Heart left ventricle (tissue), 16 donors: ENCODE measurements at regions not wholly inside any gene's neighbourhood (a gene's known extent, or its start where the extent isn't known, plus 50 kb on each side); places are given as distances from the start of the nearest gene placed in this dataset.
"Not testable (repeated sequence)": the region's sequence is repeated elsewhere in the genome, so short reads cannot be mapped to it uniquely, and the experiment has no call there.

Source experiments
- ATAC-seq, 4 donors: fragments of 200-7000 bp; cut with Tn5 transposase; one replicate each; pipeline ENCODE4 v1.9.1; 2020 to 2022; ENCODE audit warnings: moderate library complexity in 4 of 4, mild to moderate bottlenecking in 3 of 4, moderate number of reproducible peaks in 1 of 4
- DNase-seq, 5 donors: peaks; one replicate each; pipeline ENCODE4 v3.0.0-alpha.2; 2020
- H3K27ac ChIP-seq, 12 donors: fragments of 200-600 bp; sonication (generic) in 4 of 12; one replicate each; pipeline versions ENCODE4 v1.5.0 to v1.8.0; 2016 to 2022; ENCODE audit warnings: mild to moderate bottlenecking in 2 of 12
- H3K27me3 ChIP-seq, 9 donors: fragments of 200-600 bp; sonication (generic) in 2 of 9; one replicate each; pipeline versions ENCODE4 v1.5.1 to v1.8.0; 2016 to 2022; ENCODE audit warnings: mild to moderate bottlenecking in 3 of 9
- H3K36me3 ChIP-seq, 9 donors: fragments of 200-600 bp; sonication (generic) in 2 of 9; one replicate each; pipeline versions ENCODE4 v1.5.0 to v1.8.0; 2018 to 2022; ENCODE audit warnings: mild to moderate bottlenecking in 2 of 9
- H3K4me1 ChIP-seq, 12 donors: fragments of 200-600 bp; sonication (generic) in 4 of 12; one replicate each; pipeline versions ENCODE4 v1.5.0 to v1.8.0; 2016 to 2022; ENCODE audit warnings: mild to moderate bottlenecking in 3 of 12
- H3K4me3 ChIP-seq, 12 donors: fragments of 200-600 bp; sonication (generic) in 4 of 12; one replicate each; pipeline versions ENCODE4 v1.5.0 to v1.8.0; 2017 to 2022; ENCODE audit warnings: mild to moderate bottlenecking in 9 of 12, moderate library complexity in 4 of 12
- H3K9me3 ChIP-seq, 12 donors: fragments of 200-600 bp; sonication (generic) in 4 of 12; one replicate each; pipeline versions ENCODE4 v1.5.0 to v1.8.0; 2016 to 2022; ENCODE audit warnings: mild to moderate bottlenecking in 1 of 12
- CTCF ChIP-seq, 12 donors: fragments of 200-600 bp; sonication (generic) in 4 of 12; IDR thresholded peaks; one replicate each; pipeline versions ENCODE4 v1.5.0 to v1.8.0; 2018 to 2022; ENCODE audit warnings: antibody characterized with exemption in 12 of 12, mild to moderate bottlenecking in 5 of 12
- POLR2A ChIP-seq, 2 donors: fragments of 450-650 bp; IDR thresholded peaks; one replicate each; pipeline ENCODE4 v1.6.1; 2017; ENCODE audit warnings: antibody characterized with exemption in 2 of 2, mild to moderate bottlenecking in 2 of 2, moderate library complexity in 2 of 2
- WGBS, 4 donors: extraction: QIAGEN DNeasy Blood & Tissue Kit in 2 of 4; methylation state at CpG; one replicate each; pipeline versions ENCODE4 v1.1.5 to v1.1.7; 2013 to 2018; 5-methylcytosine and 5-hydroxymethylcytosine counted together
- intact Hi-C, 10 donors: fragments of 100-400 bp; cut with DNase I; formaldehyde crosslinking; loops; one replicate each; pipeline versions ENCODE4 v1.11.1 to v1.14.2; 2022
- donor health status: ischemic (EF 13 %, LVEDD 7.1; RV severe dilation, severe dysfunction).
- donor health status: healthy with polysubstance abuse.
- donor health status: DM: no; HTN: yes; CAD: no.
- donor health status: DM: no; HTN: no; CAD: no.
- donor health status: ischemic (EF 25% LVEDD 6.9; RV normal size, moderate dysfunction).
- donor health status: ischemic (EF 25% LVEDD 5.7; RV mildly dilated, moderate dysfunction).
- donor health status: healthy.
- donor health status: DM: yes; HTN: yes; CAD: no.
- donor health status: ischemic (EF 35%, LVEDD 5.7; RV mildly dilated, moderate dysfunction).
- donor health status: nonischemic (EF 11% LVEDD 7.7; RV severe dilation, severe dysfunction).
- donor health status: DM: yes; HTN: yes; CAD: no.
- donor health status: PGD.
- donor health status: ischemic (EF 29% LVEDD 5.4; RV normal size, mild dysfunction).
- donor health status: nonischemic (EF 23%, LVEDD 6.1; RV moderate dilation, normal function).

- Histone ChIP-seq H3K4me3 (no peak overlapping the region), H3K27ac (no peak overlapping the region), H3K9me3 (peaks cover 0 to 12% (median 2%) of the 10 kb centered on the region in 12 donors), H3K27me3 (peaks cover 0 to 5% (median 0%) of the 10 kb centered on the region in 9 donors), H3K4me1 (no peaks in the 10 kb centered on the region), H3K36me3 (no peaks in the 10 kb centered on the region)
- intact Hi-C loops = no loop called here
- TF ChIP-seq CTCF (IDR thresholded peaks at IDR 0.05) (no peak), POLR2A (IDR thresholded peaks at IDR 0.05) (no peak)
- WGBS, 4 donors = 90 to 97% (median 93%) methylated on average over 1 of the region's 1 CpG
- no peak for ATAC-seq
- no peak for DNase-seq
Observed at GRCh38 chr17:37859451-37859850, 64.8 kb upstream of the TBC1D3K start.

GRCh38 chr17:37858391-37858790 is 65.8 kb upstream of the TBC1D3K start:
- WGBS, 4 donors = 89 to 92% (median 91%) methylated on average over 11 of the region's 11 CpGs

GRCh38 chr17:37856245-37856644 is 68.0 kb upstream of the TBC1D3K start:
- no peak for TF ChIP-seq POLR2A (IDR thresholded peaks at IDR 0.05)
- no peak for TF ChIP-seq CTCF (IDR thresholded peaks at IDR 0.05)
- H3K27ac ChIP-seq = no peak overlapping the region
- H3K4me3 ChIP-seq = no peak overlapping the region
- H3K9me3 ChIP-seq = peaks cover 0 to 12% (median 2%) of the 10 kb centered on the region in 12 donors
- no peaks in the 10 kb centered on the region for H3K36me3 ChIP-seq
- DNase-seq (no peak), ATAC-seq (no peak)
- H3K27me3 ChIP-seq = peaks cover 0 to 11% (median 0%) of the 10 kb centered on the region in 9 donors
- intact Hi-C loops = no loop called here
- H3K4me1 ChIP-seq = no peaks in the 10 kb centered on the region
- WGBS, 4 donors = 79 to 100% (median 94%) methylated on average over 1 of the region's 1 CpG

More at GRCh38 chr17:37858391-37858790, 65.8 kb upstream of the TBC1D3K start:
- H3K9me3 ChIP-seq = peaks cover 0 to 12% (median 2%) of the 10 kb centered on the region in 12 donors
- H3K4me1 ChIP-seq, H3K36me3 ChIP-seq, ATAC-seq, H3K27me3 ChIP-seq, H3K27ac ChIP-seq, intact Hi-C loops, H3K4me3 ChIP-seq, DNase-seq: not testable (repeated sequence)

- no peak for TF ChIP-seq CTCF (IDR thresholded peaks at IDR 0.05)
- TF ChIP-seq POLR2A (IDR thresholded peaks at IDR 0.05) = no peak
- intact Hi-C loops = no loop called here
- WGBS, 4 donors = 84 to 94% (median 91%) methylated on average over 3 of the region's 3 CpGs
- peaks cover 0 to 12% (median under 1%) of the 10 kb centered on the region in 12 donors for H3K4me1 ChIP-seq
- ATAC-seq (no peak), DNase-seq (no peak)
- peaks cover 0 to 16% (median 4%) of the 10 kb centered on the region in 9 donors for H3K27me3 ChIP-seq
- no peak overlapping the region for H3K4me3 ChIP-seq
- no peak overlapping the region for H3K27ac ChIP-seq
- H3K9me3 ChIP-seq = no peaks in the 10 kb centered on the region
- H3K36me3 ChIP-seq = no peaks in the 10 kb centered on the region
Observed at GRCh38 chr17:37849617-37849972, 74.6 kb upstream of the TBC1D3K start.
